Posterior vena cava (tissue), 2 donors: ENCODE measurements at regions not wholly inside any gene's neighbourhood (a gene's known extent, or its start where the extent isn't known, plus 50 kb on each side); places are given as distances from the start of the nearest gene placed in this dataset.
"Not testable (repeated sequence)": the region's sequence is repeated elsewhere in the genome, so short reads cannot be mapped to it uniquely, and the experiment has no call there.

Experiments
- DNase-seq: peaks from one replicate; pipeline ENCODE4 v3.0.0-alpha.2; 2020; ENCODE audit warnings: low spot score
- intact Hi-C, 2 donors: fragments of 100-400 bp; cut with DNase I; formaldehyde crosslinking; loops; one replicate each; pipeline versions ENCODE4 v1.14.1 to v1.14.2; 2022 to 2023
- donor health status: DM: yes; HTN: yes; CAD: no.
- donor health status: DM: yes; HTN: yes; CAD: no.

GRCh38 chr5:50343715-50344114 lies 97.4 kb downstream of the EMB start:
- intact Hi-C loops: no loop called here
- DNase-seq: no peak

GRCh38 chr5:50340757-50341156 lies 100.3 kb downstream of the EMB start:
- DNase-seq: no peak
- intact Hi-C loops: no loop called here

GRCh38 chr5:50330633-50331032 lies 110.5 kb downstream of the EMB start:
- DNase-seq, intact Hi-C loops: not testable (repeated sequence)

- DNase-seq: no peak
- intact Hi-C loops: no loop called here
Measured at GRCh38 chr5:50328193-50328729, 112.8 kb downstream of the EMB start.

- intact Hi-C loops: no loop called here
Measured at GRCh38 chr5:50325237-50325832, 115.8 kb downstream of the EMB start.

GRCh38 chr5:50320131-50320749 lies 120.8 kb downstream of the EMB start:
- intact Hi-C loops: no loop called here
- no peak for DNase-seq

More at GRCh38 chr5:50325237-50325832, 115.8 kb downstream of the EMB start:
- DNase-seq: no peak

- intact Hi-C loops: no loop called here
- no peak for DNase-seq
Measured at GRCh38 chr5:50318220-50318619, 122.9 kb downstream of the EMB start.

- DNase-seq, intact Hi-C loops: not testable (repeated sequence)
Measured at GRCh38 chr5:50306488-50306887, 134.6 kb downstream of the EMB start.

- intact Hi-C loops: no loop called here
Measured at GRCh38 chr5:50302815-50303490, 138.1 kb downstream of the EMB start.

GRCh38 chr5:50301756-50302155 lies 139.3 kb downstream of the EMB start:
- intact Hi-C loops: no loop called here
- no peak for DNase-seq

More at GRCh38 chr5:50302815-50303490, 138.1 kb downstream of the EMB start:
- DNase-seq: no peak

GRCh38 chr5:50300878-50301277 lies 140.2 kb downstream of the EMB start:
- intact Hi-C loops: no loop called here
- no peak for DNase-seq

- intact Hi-C loops: no loop called here
- DNase-seq: no peak
Measured at GRCh38 chr5:50299896-50300295, 141.2 kb downstream of the EMB start.

GRCh38 chr5:50292735-50293394 lies 148.2 kb downstream of the EMB start:
- DNase-seq: peak; percentile 75
- intact Hi-C loops: no loop called here

GRCh38 chr5:50280461-50280860 lies 160.6 kb downstream of the EMB start:
- intact Hi-C loops, DNase-seq: not testable (repeated sequence)
